Jurkat, Clone E6-1 (cell line): ENCODE measurements at regions not wholly inside any gene's neighbourhood (a gene's known extent, or its start where the extent isn't known, plus 50 kb on each side); places are given as distances from the start of the nearest gene placed in this dataset.

Source experiments
- DNase-seq: peaks from one replicate; pipeline ENCODE4 v3.0.0-alpha.2; 2011; ENCODE audit warnings: low read depth, low spot score
- H3K4me3 ChIP-seq: 2 replicates; pipeline ENCODE4 v1.5.1; 2011; ENCODE audit warnings: mild to moderate bottlenecking, low read length, control low read depth, moderate library complexity

DNA sequence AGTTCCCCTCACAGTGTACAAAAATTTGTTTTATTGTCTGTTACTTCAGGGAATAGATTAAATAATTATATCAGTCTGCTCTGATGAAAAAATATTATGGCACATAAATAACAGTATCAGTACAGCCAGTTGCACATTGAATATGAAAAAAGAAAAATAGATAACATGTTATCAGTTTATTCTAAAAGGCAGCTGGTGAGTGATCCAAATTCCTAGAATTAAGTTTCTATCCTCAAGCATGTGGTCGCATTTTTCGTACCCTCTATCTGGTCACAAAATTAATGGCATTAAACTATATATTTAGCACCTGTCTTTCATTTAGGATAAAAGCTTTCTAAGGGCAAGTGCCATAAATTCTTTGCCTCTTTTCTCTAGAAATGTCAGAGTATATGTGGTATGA lies 944.8 kb upstream of the PCDH9 start:
- H3K4me3 ChIP-seq = no peak overlapping the region
- no peak for DNase-seq

DNA sequence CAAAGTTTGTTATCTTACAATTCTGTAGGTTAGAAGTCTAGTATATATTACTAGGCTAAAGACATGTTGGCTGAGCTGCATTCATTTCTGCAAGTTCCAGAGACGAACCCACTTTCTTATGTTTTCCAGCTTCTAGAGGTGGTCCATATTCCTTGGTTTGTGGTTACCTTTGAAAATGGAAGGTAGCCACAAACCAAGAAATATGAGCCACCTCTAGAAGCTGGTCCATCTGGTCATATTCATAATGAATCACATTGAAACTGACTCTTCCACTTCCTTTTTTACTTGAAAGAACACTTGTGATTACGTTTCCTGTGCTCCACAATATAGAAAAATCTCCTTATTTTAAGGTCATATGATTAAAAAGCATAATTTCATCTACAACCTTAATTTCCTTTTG lies 943.0 kb upstream of the PCDH9 start:
- no peak for DNase-seq

DNA sequence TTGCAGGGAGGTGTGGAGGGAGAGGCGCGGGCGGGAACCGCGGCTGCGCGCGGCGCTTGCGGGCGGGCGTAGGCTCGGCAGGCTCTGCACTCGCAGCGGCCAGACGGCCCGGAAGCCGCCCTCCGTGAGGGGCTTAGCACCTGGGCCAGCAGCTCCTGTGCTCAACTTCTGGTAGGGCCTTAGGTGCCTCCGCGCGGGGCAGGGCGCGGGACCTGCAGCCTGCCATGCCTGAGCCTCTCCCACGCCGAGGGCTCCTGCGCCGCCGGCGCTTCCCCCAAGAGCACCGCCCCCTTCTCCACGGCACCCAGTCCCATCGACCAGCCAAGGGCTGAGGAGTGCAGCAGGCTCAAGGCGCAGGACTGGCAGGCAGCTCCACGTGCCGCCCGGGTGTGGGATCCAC lies 940.8 kb upstream of the PCDH9 start:
- no peak for DNase-seq
- H3K4me3 ChIP-seq = no peak overlapping the region

More for the DNA sequence above, 943.0 kb upstream of the PCDH9 start:
- H3K4me3 ChIP-seq = no peak overlapping the region

DNA sequence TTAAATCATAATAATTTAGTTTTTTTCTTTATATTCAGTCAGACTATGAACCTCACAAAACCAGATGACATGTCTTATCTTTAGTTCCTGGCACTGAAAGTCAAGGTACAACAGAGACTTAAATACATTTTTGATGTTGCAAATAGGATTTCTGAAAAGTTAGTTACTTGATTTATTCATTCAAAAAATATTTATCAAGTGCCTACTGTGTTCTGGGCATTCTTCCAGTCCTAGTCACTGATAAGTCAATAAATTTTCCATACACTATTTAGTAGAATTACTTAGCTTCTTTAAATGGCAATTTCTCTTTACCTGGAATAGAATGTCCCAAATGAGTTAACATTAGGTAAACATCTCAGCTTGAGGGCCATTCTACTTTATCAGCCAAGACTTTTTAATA lies 938.3 kb upstream of the PCDH9 start:
- DNase-seq = no peak
- no peak overlapping the region for H3K4me3 ChIP-seq

DNA sequence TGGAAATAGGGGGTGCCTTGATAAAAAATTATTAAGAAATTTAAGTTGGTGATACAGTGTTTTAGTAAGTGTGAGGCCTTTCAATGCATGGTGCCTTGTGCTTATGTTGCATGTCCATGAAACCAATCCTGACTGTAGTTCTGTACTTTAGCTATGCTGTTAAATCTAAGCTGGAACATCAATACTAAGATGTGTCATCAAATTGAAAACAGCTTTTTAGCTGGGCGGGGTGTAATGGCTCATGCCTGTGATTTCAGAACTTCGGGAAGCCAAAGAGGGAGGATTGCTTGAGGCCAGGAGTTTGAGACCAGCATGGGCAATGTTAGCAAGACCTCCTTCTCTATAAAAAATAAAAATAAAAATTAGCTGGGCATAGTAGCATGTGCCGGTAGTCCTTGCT lies 930.3 kb upstream of the PCDH9 start:
- no peak for DNase-seq
- no peak overlapping the region for H3K4me3 ChIP-seq

DNA sequence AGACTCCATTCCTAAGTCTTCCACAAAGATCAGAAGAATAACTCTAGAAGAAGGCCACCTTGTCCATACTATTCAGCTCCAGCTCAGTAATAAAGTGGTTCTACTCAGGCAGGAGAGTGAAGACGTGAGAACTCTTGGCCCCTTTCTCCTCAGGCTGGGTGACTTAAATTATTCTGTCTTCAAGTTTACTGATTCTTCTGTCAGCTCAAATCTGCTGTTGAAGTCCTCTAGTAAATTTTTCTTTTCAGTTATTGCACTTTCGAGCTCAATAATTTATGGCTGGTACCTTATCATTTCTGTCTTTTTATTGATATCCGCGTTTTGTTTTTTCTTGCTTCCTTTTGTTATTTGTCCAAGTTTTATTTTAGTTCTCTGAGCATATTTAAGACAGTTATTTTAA lies 922.3 kb upstream of the PCDH9 start:
- no peak overlapping the region for H3K4me3 ChIP-seq
- DNase-seq = no peak

DNA sequence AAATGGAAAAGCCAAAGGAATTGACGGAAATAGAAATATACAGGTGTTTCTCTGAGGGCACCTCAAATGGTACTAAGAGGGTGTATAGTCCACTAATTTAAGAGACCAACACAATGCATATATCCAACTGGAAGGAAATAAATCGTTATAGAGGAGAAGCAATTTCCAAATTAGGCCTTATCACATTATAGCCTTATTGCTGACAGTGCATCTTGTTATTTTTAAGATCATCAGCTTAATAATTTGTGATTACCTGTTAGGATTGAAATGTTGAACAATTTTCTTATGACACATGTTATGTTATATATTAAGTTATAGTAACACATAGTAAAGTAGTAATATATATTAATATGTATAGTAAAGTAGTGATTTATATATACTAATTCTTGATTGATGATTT lies 915.7 kb upstream of the PCDH9 start:
- no peak overlapping the region for H3K4me3 ChIP-seq
- DNase-seq = no peak

DNA sequence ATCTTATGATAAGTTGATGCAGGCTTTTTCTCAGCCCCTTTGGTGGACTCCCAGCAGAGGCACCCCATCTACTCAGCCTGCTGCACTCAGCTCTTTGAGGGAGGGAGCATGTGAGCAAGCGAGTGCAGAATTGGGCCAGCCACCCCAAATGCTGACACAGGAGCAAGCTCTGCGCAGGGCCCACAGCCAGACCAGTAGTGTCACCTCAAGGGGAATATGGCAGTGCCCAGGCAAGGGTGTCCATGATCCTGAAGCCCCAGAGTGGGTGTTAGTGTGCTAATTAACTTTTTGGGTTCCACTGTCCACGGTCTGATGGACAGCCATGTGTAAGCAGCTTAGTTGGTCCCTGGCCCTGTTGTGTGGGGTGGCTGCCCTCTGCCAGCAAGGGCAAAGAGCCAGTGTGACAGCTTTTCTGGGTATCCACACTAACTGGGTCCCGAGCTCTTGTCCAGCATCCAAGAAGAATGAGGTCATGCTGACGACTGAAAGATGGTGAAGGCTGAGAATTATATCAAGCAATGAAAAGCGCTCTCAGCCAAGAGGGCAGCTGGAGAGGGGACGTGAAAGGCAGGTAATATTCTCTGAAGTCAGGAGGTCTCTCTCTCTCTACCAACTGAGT lies 898.3 kb upstream of the PCDH9 start:
- no peak for DNase-seq
- no peak overlapping the region for H3K4me3 ChIP-seq

DNA sequence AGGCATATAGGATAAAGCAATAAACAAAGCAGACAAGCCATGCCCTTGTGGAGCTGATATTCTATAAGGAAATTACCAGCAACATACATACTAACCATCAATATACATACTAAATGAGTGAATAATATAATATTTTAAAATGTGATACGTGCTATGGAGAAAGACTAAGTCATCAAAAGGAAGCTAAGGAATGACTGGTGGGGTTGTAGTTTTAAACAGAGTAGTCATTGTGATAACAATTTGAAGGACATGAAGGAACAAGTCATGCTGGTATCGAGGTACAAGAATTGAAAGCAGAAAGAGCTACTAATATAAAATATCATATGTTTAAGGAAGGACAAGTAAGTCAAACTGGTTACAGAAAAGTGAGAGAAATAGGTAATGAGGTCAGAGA lies 894.9 kb upstream of the PCDH9 start:
- no peak overlapping the region for H3K4me3 ChIP-seq
- DNase-seq = no peak

DNA sequence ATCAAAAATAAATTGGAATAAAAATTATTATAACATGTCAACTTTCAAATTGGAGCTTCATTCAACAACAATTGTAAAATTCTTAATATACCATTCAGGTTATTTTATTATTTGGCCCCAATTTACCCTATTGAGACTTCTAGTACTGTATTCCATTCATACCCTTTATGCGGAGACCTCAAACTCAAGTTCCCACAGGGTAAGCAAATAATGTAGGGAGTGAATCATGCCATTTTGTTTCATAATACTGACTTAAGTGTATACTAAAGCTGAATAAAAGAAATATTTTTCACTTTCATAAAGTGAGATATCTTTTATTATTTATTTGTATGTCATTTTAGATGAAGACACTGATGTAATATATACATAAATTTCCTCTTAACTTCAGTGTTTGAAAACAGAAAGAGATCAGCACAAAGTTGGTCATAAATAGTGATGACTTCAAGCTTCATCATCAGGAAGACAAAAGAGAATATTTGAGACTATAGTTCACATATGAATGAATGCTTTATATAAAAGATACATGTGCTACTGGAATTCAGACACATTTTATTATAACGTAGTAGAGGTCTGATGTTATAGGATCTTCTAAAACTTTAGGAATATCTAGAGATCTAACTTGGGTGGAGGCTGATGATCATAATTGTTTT lies 894.4 kb upstream of the PCDH9 start:
- no peak for DNase-seq
- H3K4me3 ChIP-seq = no peak overlapping the region

DNA sequence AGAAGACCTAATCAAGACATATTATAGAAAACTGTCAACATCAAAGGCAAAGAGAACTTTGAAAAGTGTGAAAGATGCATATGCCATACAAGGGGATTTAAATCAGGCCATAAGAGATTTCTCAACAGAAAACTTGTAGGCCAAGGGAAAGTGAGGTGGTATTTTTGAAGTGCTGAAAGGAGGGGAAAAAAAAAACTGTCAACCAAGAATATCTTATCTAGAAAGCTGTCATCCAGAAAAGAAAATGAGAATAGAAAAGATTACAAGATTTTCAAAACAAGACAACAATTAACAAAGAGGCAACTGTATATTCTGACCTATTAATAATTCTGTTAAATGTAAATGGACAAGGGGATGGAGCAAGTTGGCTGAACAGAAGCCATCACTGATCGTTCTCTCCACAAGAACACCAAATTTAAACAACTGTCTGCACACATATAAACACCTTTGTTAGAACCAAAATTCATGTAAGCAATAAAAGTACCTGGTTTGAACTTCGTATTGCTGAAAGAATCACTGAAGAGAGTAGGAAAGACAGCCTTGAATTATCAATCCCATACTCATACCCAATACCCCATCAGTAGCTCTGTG lies 880.1 kb upstream of the PCDH9 start:
- no peak for DNase-seq
- H3K4me3 ChIP-seq = no peak overlapping the region

DNA sequence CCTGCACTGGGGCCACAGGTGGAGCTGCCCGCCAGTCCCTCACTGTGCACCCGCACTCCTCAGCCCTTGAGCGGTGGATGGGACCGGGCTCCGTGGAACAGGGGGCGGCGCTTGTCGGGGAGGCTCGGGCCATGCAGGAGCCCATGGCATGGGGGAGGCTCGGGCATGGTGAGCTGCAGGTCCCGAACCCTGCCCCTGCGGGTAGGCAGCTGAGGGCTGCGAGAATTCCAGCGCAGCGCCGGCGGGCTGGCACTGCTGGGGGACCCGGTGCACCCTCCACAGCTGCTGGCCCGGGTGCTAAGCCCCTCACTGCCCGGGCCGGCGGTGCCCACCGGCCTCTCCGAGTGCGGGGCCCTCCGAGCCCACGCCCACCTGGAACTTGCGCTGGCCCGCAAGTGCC lies 877.5 kb upstream of the PCDH9 start:
- no peak for DNase-seq
- no peak overlapping the region for H3K4me3 ChIP-seq

DNA sequence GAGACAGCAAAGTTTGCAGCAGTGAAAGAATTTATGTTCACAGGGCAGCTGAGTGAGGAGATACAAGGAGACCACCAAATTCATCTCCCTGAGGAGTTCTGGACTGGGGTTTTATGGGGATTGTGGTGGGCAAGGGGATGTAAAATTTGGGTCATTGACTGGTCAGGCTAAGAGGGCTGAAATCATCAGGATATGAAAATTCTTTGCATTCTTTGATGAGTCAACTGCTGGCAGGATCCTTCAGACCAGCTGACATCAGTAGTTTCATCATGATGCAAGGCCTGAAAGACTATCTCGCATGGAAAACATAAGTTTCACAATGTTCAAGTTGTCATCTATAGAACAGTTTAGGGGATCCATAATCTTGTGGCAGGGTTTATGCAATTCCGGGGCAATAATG lies 869.5 kb upstream of the PCDH9 start:
- no peak overlapping the region for H3K4me3 ChIP-seq
- no peak for DNase-seq

DNA sequence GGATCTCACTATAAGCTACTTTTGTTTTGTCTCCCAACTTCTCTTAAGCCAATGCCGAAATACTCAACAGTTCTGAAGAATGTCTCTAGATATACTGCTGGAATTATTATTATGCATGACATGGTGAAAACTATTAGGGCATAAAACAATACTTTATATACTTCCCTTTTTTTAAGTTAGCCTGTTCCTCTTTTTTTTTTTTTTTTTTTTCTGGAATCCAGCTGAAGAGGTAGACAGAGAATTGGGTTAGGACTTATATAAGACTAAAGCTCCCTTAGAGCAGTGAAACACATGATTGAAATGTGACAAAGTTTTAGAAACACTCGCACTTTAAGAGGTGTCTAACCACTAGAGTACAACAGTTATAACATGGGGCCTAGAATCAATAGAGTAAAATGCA lies 850.9 kb upstream of the PCDH9 start:
- no peak for DNase-seq
- no peak overlapping the region for H3K4me3 ChIP-seq

DNA sequence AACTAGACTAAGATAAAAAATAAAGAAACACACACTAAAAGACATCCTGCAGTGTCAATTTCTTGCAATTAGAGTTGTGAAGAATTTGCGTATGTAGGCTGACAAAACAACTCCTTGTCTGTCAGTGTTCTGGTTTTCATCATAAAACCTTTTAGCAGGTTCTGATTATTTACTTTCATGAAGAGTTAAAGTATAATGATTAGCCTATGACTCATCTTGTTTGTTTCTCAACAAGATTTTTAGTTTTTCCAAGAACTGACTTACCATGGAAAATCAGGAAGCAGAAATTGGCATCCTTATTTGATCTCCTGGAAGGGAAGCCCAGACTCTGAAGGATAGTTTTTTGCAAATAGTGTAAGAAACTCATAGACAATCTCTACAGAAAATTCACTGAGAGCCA lies 848.7 kb upstream of the PCDH9 start:
- no peak for DNase-seq
- no peak overlapping the region for H3K4me3 ChIP-seq

DNA sequence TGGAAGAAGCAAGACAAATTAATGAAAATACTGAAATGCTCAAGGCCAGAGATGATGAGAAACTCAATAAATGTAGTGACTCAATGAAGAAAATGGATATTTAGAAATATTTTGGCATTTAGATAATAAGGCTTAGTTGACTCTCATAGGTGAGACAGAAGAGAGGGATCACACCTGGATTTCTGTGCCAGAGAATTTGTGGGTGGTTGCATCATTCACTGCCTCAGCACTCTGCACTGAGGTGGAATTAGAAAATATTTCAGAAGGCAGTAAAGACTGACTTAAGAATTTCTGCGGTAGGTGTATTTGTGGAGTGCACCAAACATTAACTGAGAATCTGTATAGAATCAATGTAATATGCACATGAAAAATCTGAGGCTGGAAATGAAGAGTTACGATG lies 848.3 kb upstream of the PCDH9 start:
- DNase-seq = no peak
- H3K4me3 ChIP-seq = no peak overlapping the region

DNA sequence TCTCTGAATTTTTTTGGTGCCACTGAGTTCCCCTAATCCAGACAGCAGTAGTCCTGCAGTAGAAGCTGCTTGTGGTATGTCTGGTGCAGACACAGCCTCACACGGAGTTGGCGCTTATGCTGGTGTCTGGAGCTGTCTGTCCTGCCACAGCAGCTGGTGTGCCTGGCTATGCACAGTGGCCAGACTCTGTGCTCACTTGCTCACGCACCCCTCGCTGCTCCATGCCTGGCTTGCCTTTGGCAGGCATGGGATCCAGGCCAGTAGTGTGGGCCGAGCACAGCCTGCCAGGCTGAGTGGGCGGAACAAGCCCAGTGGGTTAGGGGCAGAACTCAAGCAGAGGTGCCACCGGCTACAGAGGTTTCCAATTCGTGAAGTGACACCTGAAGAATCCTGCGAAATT lies 845.9 kb upstream of the PCDH9 start:
- no peak for DNase-seq

DNA sequence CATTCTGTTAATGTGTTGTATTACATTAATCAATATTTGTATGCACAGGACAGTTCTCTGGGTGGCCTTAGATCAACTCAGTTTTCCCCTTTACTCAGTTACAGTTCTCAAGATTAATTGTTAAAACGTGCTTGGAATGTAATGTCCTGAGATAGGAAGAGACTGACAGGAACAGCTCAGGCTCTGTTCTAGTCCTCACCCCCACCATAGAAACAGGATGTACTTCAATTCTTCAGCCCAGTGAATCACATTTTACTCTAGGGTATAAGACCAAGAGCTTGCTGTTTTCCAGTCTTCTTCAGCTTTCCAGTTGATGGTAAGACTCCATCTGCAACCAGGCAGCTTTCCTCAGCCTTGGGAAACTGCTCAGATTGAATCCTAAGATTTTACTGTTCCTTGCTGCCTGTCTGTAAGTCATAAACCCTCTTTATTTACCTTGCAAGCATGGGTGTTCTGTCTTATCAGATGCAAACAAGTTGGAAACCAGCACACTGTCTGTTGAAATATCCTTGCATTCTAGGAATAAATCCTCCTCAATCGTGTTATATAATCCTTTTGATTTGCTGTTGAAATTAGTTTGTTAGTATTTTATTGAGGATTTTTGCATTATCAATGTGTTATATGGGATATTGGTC lies 836.9 kb upstream of the PCDH9 start:
- DNase-seq = no peak
- H3K4me3 ChIP-seq = no peak overlapping the region

More for the DNA sequence above, 845.9 kb upstream of the PCDH9 start:
- H3K4me3 ChIP-seq = no peak overlapping the region

DNA sequence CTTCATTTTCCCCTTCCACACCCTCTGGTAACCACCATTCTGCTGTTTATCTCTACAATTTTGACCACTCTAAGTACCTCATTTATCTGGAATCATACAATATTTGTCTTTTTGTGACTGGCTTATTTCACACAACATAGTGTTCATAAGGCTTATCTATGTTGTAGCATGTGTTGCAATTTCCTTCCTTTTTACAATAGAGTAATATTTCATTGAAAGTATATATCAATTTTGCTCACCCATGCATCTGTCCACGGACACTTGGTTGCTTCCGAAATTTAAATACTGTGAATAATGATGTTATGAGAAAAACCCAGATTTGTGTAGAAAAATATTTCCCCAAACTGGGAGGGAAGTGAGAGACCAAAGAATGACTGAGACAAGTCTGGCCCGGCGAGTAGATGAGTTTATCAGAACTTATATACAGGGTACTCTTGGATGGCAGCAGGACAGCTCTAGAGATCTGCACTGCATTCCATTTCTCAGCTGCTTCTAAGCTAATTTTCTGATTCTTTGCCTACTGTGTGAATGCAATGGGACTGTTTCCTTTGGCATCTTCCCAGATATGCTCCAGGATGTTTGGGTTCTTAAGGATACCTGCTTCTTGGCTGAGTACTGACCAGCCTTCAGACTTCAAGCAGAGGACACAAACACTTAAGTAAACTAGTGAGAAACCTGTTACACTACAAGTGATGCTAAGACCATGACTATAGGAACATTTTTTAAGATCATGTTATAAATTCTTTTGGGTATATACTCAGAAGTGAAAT lies 834.0 kb upstream of the PCDH9 start:
- no peak for DNase-seq
- H3K4me3 ChIP-seq = no peak overlapping the region

DNA sequence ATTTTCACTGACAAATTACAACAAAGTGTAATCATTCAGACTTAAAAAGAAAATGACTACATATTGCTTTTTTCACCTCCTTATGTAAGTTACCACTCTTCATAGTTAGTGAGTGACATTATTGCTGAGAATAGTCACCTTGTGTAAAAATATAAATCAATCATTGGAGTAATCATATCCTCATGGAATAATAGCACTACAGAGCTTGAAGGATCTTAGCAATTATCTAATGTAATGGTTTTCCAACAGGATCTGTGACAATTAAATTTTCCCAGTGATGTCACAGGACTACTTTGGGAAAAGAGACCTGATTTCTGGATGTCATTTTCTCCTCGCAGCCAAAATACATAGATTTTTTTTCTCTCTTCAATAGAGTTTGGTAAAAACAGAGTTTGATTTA lies 833.0 kb upstream of the PCDH9 start:
- no peak for DNase-seq

More for the DNA sequence above, 833.0 kb upstream of the PCDH9 start:
- no peak overlapping the region for H3K4me3 ChIP-seq
